IgD-negative memory B cell (primary cell): ENCODE measurements at regions not wholly inside any gene's neighbourhood (a gene's known extent, or its start where the extent isn't known, plus 50 kb on each side); places are given as distances from the start of the nearest gene placed in this dataset.

Experiments
- H3K27ac Mint-ChIP-seq, 3 donors: one replicate each; pipeline ENCODE4 v1.8.0; 2020 to 2022; ENCODE audit warnings: mild to moderate bottlenecking in 3 of 3, mixed read lengths in 3 of 3, moderate library complexity in 1 of 3
- H3K27me3 Mint-ChIP-seq: one replicate; pipeline ENCODE4 v1.8.0; 2021; ENCODE audit warnings: mixed read lengths
- H3K36me3 Mint-ChIP-seq: one replicate; pipeline ENCODE4 v1.8.0; 2020; ENCODE audit warnings: mild to moderate bottlenecking, mixed read lengths
- H3K4me1 Mint-ChIP-seq, 3 donors: one replicate each; pipeline ENCODE4 v1.8.0; 2020 to 2022; ENCODE audit warnings: mixed read lengths in 3 of 3, mild to moderate bottlenecking in 1 of 3
- H3K4me3 Mint-ChIP-seq, 4 donors: one replicate each; pipeline ENCODE4 v1.8.0; 2020 to 2022; ENCODE audit warnings: mild to moderate bottlenecking in 4 of 4, mixed read lengths in 4 of 4, moderate library complexity in 3 of 4
- H3K9me3 Mint-ChIP-seq, 3 donors: one replicate each; pipeline ENCODE4 v1.8.0; 2020 to 2021; ENCODE audit warnings: mixed read lengths in 3 of 3, mild to moderate bottlenecking in 1 of 3

- Mint-ChIP-seq H3K4me3 (no peak overlapping the region), H3K4me1 (no peaks in the 10 kb centered on the region), H3K27ac (no peak overlapping the region), H3K9me3 (peaks cover 0 to 7% (median 2%) of the 10 kb centered on the region in 3 donors), H3K27me3 (no peaks in the 10 kb centered on the region), H3K36me3 (no peaks in the 10 kb centered on the region)
Measured at GRCh38 chr4:186882293-186882692, 158.6 kb upstream of the FAT1 start.

- H3K4me3 Mint-ChIP-seq = no peak overlapping the region
Measured at GRCh38 chr4:186885289-186885688, 161.6 kb upstream of the FAT1 start.

GRCh38 chr4:186886759-186887158, 163.1 kb upstream of the FAT1 start:
- H3K9me3 Mint-ChIP-seq = peaks cover 0 to 8% (median 2%) of the 10 kb centered on the region in 3 donors
- H3K4me3 Mint-ChIP-seq = no peak overlapping the region
- no peaks in the 10 kb centered on the region for H3K4me1 Mint-ChIP-seq
- H3K27me3 Mint-ChIP-seq = no peaks in the 10 kb centered on the region
- H3K36me3 Mint-ChIP-seq = no peaks in the 10 kb centered on the region
- no peak overlapping the region for H3K27ac Mint-ChIP-seq

More at GRCh38 chr4:186885289-186885688, 161.6 kb upstream of the FAT1 start:
- peaks cover under 1 to 3% (median 2%) of the 10 kb centered on the region in 3 donors for H3K9me3 Mint-ChIP-seq
- H3K4me1 Mint-ChIP-seq = no peaks in the 10 kb centered on the region
- H3K27ac Mint-ChIP-seq = no peak overlapping the region
- no peaks in the 10 kb centered on the region for H3K27me3 Mint-ChIP-seq
- H3K36me3 Mint-ChIP-seq = no peaks in the 10 kb centered on the region

GRCh38 chr4:186887291-186887700, 163.6 kb upstream of the FAT1 start:
- Mint-ChIP-seq H3K4me1 (no peaks in the 10 kb centered on the region), H3K27ac (no peak overlapping the region), H3K36me3 (no peaks in the 10 kb centered on the region), H3K4me3 (no peak overlapping the region), H3K9me3 (peaks cover 0 to 8% (median 2%) of the 10 kb centered on the region in 3 donors), H3K27me3 (no peaks in the 10 kb centered on the region)

DNA sequence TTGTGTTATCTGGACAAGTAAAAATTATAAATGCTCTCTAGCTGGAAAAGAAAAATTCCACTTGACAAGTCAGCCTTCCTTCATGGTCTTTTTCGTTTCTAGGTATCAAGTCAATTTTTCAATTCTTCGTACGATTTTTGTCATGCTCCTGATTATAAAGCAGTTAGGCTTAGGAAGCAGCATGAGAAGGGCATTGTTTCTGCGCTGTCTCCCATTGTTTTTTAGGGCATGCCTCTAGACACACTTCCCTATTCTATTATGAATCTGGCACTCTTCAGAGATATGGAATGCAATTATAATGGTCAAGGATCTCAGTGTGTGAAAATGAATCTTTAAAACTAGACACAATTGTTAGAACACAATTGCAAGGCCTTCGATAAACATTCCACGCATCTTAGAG, 164.1 kb upstream of the FAT1 start:
- no peaks in the 10 kb centered on the region for H3K4me1 Mint-ChIP-seq
- H3K36me3 Mint-ChIP-seq = no peaks in the 10 kb centered on the region
- H3K9me3 Mint-ChIP-seq = peaks cover 0 to 8% (median 2%) of the 10 kb centered on the region in 3 donors
- no peaks in the 10 kb centered on the region for H3K27me3 Mint-ChIP-seq
- no peak overlapping the region for H3K27ac Mint-ChIP-seq
- no peak overlapping the region for H3K4me3 Mint-ChIP-seq

GRCh38 chr4:186889876-186890643, 166.4 kb upstream of the FAT1 start:
- H3K4me3 Mint-ChIP-seq = no peak overlapping the region
- peaks cover 0 to under 1% (median 0%) of the 10 kb centered on the region in 3 donors for H3K4me1 Mint-ChIP-seq
- no peak overlapping the region for H3K27ac Mint-ChIP-seq
- peaks cover 0 to 17% (median 6%) of the 10 kb centered on the region in 3 donors for H3K9me3 Mint-ChIP-seq
- H3K36me3 Mint-ChIP-seq = no peaks in the 10 kb centered on the region
- no peaks in the 10 kb centered on the region for H3K27me3 Mint-ChIP-seq

- Mint-ChIP-seq H3K4me1 (peaks cover 0 to 4% (median 0%) of the 10 kb centered on the region in 3 donors), H3K36me3 (no peaks in the 10 kb centered on the region), H3K4me3 (no peak overlapping the region), H3K27me3 (no peaks in the 10 kb centered on the region), H3K27ac (no peak overlapping the region), H3K9me3 (peaks cover 2 to 21% (median 7%) of the 10 kb centered on the region in 3 donors)
Measured at GRCh38 chr4:186891859-186892486, 168.3 kb upstream of the FAT1 start.

DNA sequence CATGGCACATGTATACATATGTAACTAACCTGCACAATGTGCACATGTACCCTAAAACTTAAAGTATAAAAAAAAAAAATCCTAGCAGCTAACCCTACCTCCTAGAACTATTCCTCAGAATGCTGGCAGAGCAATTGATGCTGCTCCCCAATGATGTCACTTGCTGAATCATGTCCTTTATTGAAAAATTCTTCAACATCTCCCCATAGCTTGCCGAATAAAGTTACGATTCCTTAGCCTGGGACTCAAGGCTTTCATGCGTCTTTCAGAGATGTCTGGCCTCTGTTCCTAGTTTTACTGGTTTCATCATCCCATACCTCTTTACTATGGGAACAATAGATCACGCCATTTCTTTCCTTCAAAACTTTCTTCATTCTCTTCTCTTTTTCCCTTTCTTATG, 174.7 kb upstream of the FAT1 start:
- H3K27ac Mint-ChIP-seq = no peak overlapping the region
- H3K4me3 Mint-ChIP-seq = no peak overlapping the region
- peaks cover 4 to 21% (median 7%) of the 10 kb centered on the region in 3 donors for H3K9me3 Mint-ChIP-seq
- H3K36me3 Mint-ChIP-seq = peaks cover 1% of the 10 kb centered on the region
- peaks cover 0 to 4% (median 0%) of the 10 kb centered on the region in 3 donors for H3K4me1 Mint-ChIP-seq
- H3K27me3 Mint-ChIP-seq = no peaks in the 10 kb centered on the region

DNA sequence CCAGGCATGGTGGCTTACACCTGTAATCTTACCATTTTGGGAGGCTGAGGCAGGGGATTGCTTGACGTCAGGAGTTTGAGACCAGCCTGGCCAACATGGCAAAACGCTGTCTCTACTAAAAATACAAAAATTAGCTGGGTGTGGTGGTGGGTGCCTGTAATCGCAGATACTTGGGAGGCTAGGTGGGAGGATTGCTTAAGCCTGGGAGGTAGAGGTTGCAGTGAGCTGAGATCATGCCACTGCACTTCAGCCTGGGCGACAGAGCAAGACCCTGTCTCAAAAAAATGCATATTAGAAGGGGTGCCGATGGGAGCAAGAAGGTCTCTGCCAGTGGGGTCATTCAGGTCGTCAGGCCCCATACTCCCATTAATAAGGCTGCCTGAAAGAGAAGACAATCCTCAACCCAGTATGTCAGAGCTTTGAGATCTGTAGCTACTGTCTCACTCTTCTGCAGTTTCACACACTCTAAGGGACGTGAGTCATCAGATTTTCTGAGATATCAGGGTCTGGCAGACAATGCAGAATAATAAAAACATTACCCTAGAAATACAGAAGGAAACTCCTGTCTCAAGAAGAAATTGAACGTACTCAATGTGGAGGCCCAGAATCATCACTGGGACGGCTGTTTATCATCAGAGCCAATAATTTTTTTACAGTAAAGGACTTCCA, 176.7 kb upstream of the FAT1 start:
- H3K36me3 Mint-ChIP-seq = peaks cover 1% of the 10 kb centered on the region
- H3K4me1 Mint-ChIP-seq = peaks cover 0 to 3% (median 0%) of the 10 kb centered on the region in 3 donors
- H3K27me3 Mint-ChIP-seq = no peaks in the 10 kb centered on the region
- H3K4me3 Mint-ChIP-seq = no peak overlapping the region
- H3K9me3 Mint-ChIP-seq = peaks cover 4 to 12% (median 7%) of the 10 kb centered on the region in 3 donors
- H3K27ac Mint-ChIP-seq = no peak overlapping the region

- Mint-ChIP-seq H3K4me3 (no peak overlapping the region), H3K4me1 (peaks cover 0 to 3% (median 0%) of the 10 kb centered on the region in 3 donors), H3K27me3 (no peaks in the 10 kb centered on the region), H3K27ac (no peak overlapping the region), H3K36me3 (peaks cover 1% of the 10 kb centered on the region), H3K9me3 (peaks cover 4 to 12% (median 6%) of the 10 kb centered on the region in 3 donors)
Measured at GRCh38 chr4:186900984-186901383, 177.3 kb upstream of the FAT1 start.

DNA sequence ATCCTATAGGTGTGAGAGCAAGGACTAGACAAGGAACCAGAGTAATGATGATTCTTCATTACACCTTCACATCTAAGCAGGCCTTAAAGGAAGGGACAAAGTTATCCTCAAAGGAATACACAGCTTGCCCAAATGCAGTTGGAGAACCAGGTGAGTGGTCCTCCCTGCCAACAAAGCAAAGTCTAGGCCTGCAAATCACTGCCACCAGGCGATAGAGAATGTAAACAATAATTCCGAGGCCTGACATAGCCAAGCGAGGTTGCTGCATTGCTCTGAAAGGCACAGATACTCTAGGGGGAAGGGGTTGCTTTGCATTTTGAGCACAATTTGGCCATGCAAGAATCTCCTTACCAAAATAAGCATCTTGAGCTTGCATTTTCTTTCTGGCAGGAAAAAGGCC, 178.2 kb upstream of the FAT1 start:
- H3K4me1 Mint-ChIP-seq = peaks cover 0 to under 1% (median 0%) of the 10 kb centered on the region in 3 donors
- no peaks in the 10 kb centered on the region for H3K27me3 Mint-ChIP-seq
- H3K36me3 Mint-ChIP-seq = peaks cover 1% of the 10 kb centered on the region
- peak overlapping the region in 1 of 4 donors; percentile 41 for H3K4me3 Mint-ChIP-seq
- no peak overlapping the region for H3K27ac Mint-ChIP-seq
- peaks cover 2 to 10% (median 7%) of the 10 kb centered on the region in 3 donors for H3K9me3 Mint-ChIP-seq

GRCh38 chr4:186902361-186902760, 178.7 kb upstream of the FAT1 start:
- Mint-ChIP-seq H3K9me3 (peaks cover 2 to 8% (median 7%) of the 10 kb centered on the region in 3 donors), H3K27me3 (no peaks in the 10 kb centered on the region), H3K4me3 (no peak overlapping the region), H3K4me1 (no peaks in the 10 kb centered on the region), H3K36me3 (peaks cover 1% of the 10 kb centered on the region), H3K27ac (no peak overlapping the region)

- no peak overlapping the region for H3K27ac Mint-ChIP-seq
- H3K9me3 Mint-ChIP-seq = peaks cover 2 to 11% (median 9%) of the 10 kb centered on the region in 3 donors
- peaks cover 1% of the 10 kb centered on the region for H3K36me3 Mint-ChIP-seq
- no peak overlapping the region for H3K4me3 Mint-ChIP-seq
- H3K4me1 Mint-ChIP-seq = peaks cover 0 to 1% (median 0%) of the 10 kb centered on the region in 3 donors
- H3K27me3 Mint-ChIP-seq = no peaks in the 10 kb centered on the region
Measured at GRCh38 chr4:186904101-186904500, 180.4 kb upstream of the FAT1 start.

GRCh38 chr4:186906722-186907121, 183.1 kb upstream of the FAT1 start:
- no peak overlapping the region for H3K27ac Mint-ChIP-seq

DNA sequence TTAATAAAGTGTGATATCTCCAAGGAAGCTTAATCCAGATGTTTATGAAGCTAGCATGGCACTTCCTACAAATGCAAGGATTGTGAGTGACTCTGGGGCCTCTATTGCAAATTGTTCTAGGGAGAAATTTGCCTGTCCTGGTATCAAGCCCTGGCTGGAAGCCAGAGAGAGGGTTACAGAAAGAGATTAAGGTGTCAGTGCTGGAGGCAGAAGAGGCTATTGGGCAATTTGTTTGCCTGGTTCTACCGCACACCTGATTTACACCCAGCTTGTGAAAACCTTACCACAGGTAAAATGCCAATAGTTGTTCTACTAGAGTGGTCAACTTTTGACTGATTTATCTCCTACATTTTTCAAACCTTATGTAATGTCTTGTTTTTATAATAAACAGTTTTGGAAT, 186.7 kb upstream of the FAT1 start:
- H3K4me3 Mint-ChIP-seq = no peak overlapping the region
- no peak overlapping the region for H3K27ac Mint-ChIP-seq

More at GRCh38 chr4:186906722-186907121, 183.1 kb upstream of the FAT1 start:
- H3K27me3 Mint-ChIP-seq = no peaks in the 10 kb centered on the region
- peaks cover 2 to 11% (median 9%) of the 10 kb centered on the region in 3 donors for H3K9me3 Mint-ChIP-seq
- peaks cover 0 to 1% (median 0%) of the 10 kb centered on the region in 3 donors for H3K4me1 Mint-ChIP-seq
- H3K36me3 Mint-ChIP-seq = peaks cover 1% of the 10 kb centered on the region
- no peak overlapping the region for H3K4me3 Mint-ChIP-seq

More for the DNA sequence above, 186.7 kb upstream of the FAT1 start:
- H3K4me1 Mint-ChIP-seq = peaks cover 0 to 1% (median 0%) of the 10 kb centered on the region in 3 donors
- H3K36me3 Mint-ChIP-seq = peaks cover 1% of the 10 kb centered on the region
- H3K27me3 Mint-ChIP-seq = no peaks in the 10 kb centered on the region
- H3K9me3 Mint-ChIP-seq = peaks cover 4 to 11% (median 6%) of the 10 kb centered on the region in 3 donors
